Stimulated activated CD8-positive, alpha-beta memory T cell treated with anti-CD3 and anti-CD28 coated beads, Interleukin-4, amount 100 ng/mL, for 48 hours (primary cell): ENCODE measurements at regions not wholly inside any gene's neighbourhood (a gene's known extent, or its start where the extent isn't known, plus 50 kb on each side); places are given as distances from the start of the nearest gene placed in this dataset.
A peak's percentile ranks its signal among the peaks of the same experiment; 100 is the strongest.

ENCODE experiments used
- DNase-seq: peaks from one replicate; pipeline ENCODE4 v3.0.0-alpha.2; 2020

- no peak for DNase-seq
These were observed 137.9 kb downstream of the RDH14 start for GRCh38 chr2:18422432-18423165.

- no peak for DNase-seq
These were observed 146.6 kb downstream of the RDH14 start for GRCh38 chr2:18413676-18414396.

GRCh38 chr2:18412980-18413675, 147.3 kb downstream of the RDH14 start:
- no peak for DNase-seq

GRCh38 chr2:18411626-18412025, 148.8 kb downstream of the RDH14 start:
- DNase-seq: no peak

GRCh38 chr2:18410543-18410942, 149.9 kb downstream of the RDH14 start:
- DNase-seq: no peak

GRCh38 chr2:18408638-18409037, 151.8 kb downstream of the RDH14 start:
- no peak for DNase-seq

GRCh38 chr2:18406219-18406618, 154.2 kb downstream of the RDH14 start:
- no peak for DNase-seq

- no peak for DNase-seq
These were observed 155.7 kb downstream of the RDH14 start for GRCh38 chr2:18404708-18405107.

GRCh38 chr2:18403921-18404522, 156.4 kb downstream of the RDH14 start:
- no peak for DNase-seq

- no peak for DNase-seq
These were observed 157.6 kb downstream of the RDH14 start for GRCh38 chr2:18402831-18403230.

GRCh38 chr2:18401471-18401870, 159.0 kb downstream of the RDH14 start:
- no peak for DNase-seq

- DNase-seq: no peak
These were observed 160.9 kb downstream of the RDH14 start for GRCh38 chr2:18399601-18400000.

GRCh38 chr2:18398833-18399232, 161.6 kb downstream of the RDH14 start:
- DNase-seq: no peak

- DNase-seq: no peak
These were observed 164.0 kb downstream of the RDH14 start for GRCh38 chr2:18396329-18397010.

- DNase-seq: no peak
These were observed 164.9 kb downstream of the RDH14 start for GRCh38 chr2:18395555-18395954.

GRCh38 chr2:18387441-18388206, 172.8 kb downstream of the RDH14 start:
- DNase-seq: peak; percentile 77

GRCh38 chr2:18384242-18384641, 176.2 kb downstream of the RDH14 start:
- no peak for DNase-seq

- DNase-seq: no peak
These were observed 179.1 kb downstream of the RDH14 start for GRCh38 chr2:18381386-18381785.

GRCh38 chr2:18380321-18380720, 180.1 kb downstream of the RDH14 start:
- DNase-seq: no peak

- no peak for DNase-seq
These were observed 180.6 kb downstream of the RDH14 start for GRCh38 chr2:18379870-18380269.

GRCh38 chr2:18378020-18378653, 182.3 kb downstream of the RDH14 start:
- DNase-seq: peak; percentile 29

- DNase-seq: no peak
These were observed 183.5 kb downstream of the RDH14 start for GRCh38 chr2:18376936-18377335.
